GM21423 (cell line): ENCODE measurements at regions not wholly inside any gene's neighbourhood (a gene's known extent, or its start where the extent isn't known, plus 50 kb on each side); places are given as distances from the start of the nearest gene placed in this dataset.

Source experiments
- ATAC-seq: cut with Tn5 transposase; IDR thresholded peaks from one replicate; pipeline ENCODE4 v1.9.1; 2021; ENCODE audit warnings: mild to moderate bottlenecking, moderate library complexity; ENCODE audit not compliant: unreplicated experiment

- no peak for ATAC-seq
Observed at GRCh38 chr10:78898341-78899097, 170.2 kb upstream of the ZMIZ1 start.

GRCh38 chr10:78899098-78899754 is 169.5 kb upstream of the ZMIZ1 start:
- no peak for ATAC-seq

- no peak for ATAC-seq
Observed at GRCh38 chr10:78899996-78900714, 168.6 kb upstream of the ZMIZ1 start.

GRCh38 chr10:78900715-78901430 is 167.9 kb upstream of the ZMIZ1 start:
- no peak for ATAC-seq

GRCh38 chr10:78901694-78902093 is 167.1 kb upstream of the ZMIZ1 start:
- ATAC-seq, result no peak

- ATAC-seq, result no peak
Observed at GRCh38 chr10:78902815-78903214, 166.0 kb upstream of the ZMIZ1 start.

GRCh38 chr10:78903341-78903940 is 165.3 kb upstream of the ZMIZ1 start:
- ATAC-seq, result no peak

GRCh38 chr10:78904196-78904595 is 164.6 kb upstream of the ZMIZ1 start:
- ATAC-seq, result no peak

GRCh38 chr10:78905015-78905956 is 163.5 kb upstream of the ZMIZ1 start:
- ATAC-seq, result no peak

- ATAC-seq, result no peak
Observed at GRCh38 chr10:78905957-78906308, 162.8 kb upstream of the ZMIZ1 start.

- ATAC-seq, result no peak
Observed at GRCh38 chr10:78906734-78907390, 161.9 kb upstream of the ZMIZ1 start.

- no peak for ATAC-seq
Observed at GRCh38 chr10:78907551-78908211, 161.1 kb upstream of the ZMIZ1 start.

- ATAC-seq, result no peak
Observed at GRCh38 chr10:78909221-78909620, 159.5 kb upstream of the ZMIZ1 start.

GRCh38 chr10:78910021-78910420 is 158.7 kb upstream of the ZMIZ1 start:
- ATAC-seq, result no peak

- no peak for ATAC-seq
Observed at GRCh38 chr10:78910476-78910875, 158.3 kb upstream of the ZMIZ1 start.

- no peak for ATAC-seq
Observed at GRCh38 chr10:78910886-78911285, 157.9 kb upstream of the ZMIZ1 start.

GRCh38 chr10:78911533-78912340 is 157.0 kb upstream of the ZMIZ1 start:
- no peak for ATAC-seq
